CD14-positive monocyte (primary cell): ENCODE measurements at regions not wholly inside any gene's neighbourhood (a gene's known extent, or its start where the extent isn't known, plus 50 kb on each side); places are given as distances from the start of the nearest gene placed in this dataset.

Experiments
- DNase-seq, 3 donors: peaks; one replicate each; pipeline ENCODE4 v3.0.0-alpha.2; 2011 to 2022
- H2AFZ ChIP-seq: 2 replicates; pipeline ENCODE4 v1.6.0; 2012; ENCODE audit warnings: mild to moderate bottlenecking, low read depth, low read length, inconsistent platforms; ENCODE audit not compliant: insufficient read depth, poor library complexity, severe bottlenecking
- H3K27ac ChIP-seq, 2 donors: 1 replicate in 1 of 2; 2 replicates in 1 of 2; pipeline ENCODE4 v1.5.1; 2012 to 2013; ENCODE audit warnings: low read length in 2 of 2, control low read depth in 1 of 2, inconsistent platforms in 1 of 2, low read depth in 1 of 2, mild to moderate bottlenecking in 1 of 2
- H3K27me3 ChIP-seq, 2 donors: one replicate each; pipeline versions ENCODE4 v1.6.0 to v1.6.1; 2011 to 2013; ENCODE audit warnings: low read length in 2 of 2; ENCODE audit not compliant: control insufficient read depth in 2 of 2, insufficient read depth in 2 of 2
- H3K36me3 ChIP-seq, 2 donors: replicated peaks in 1 of 2; 1 replicate in 1 of 2; 2 replicates in 1 of 2; pipeline versions ENCODE4 v1.5.1 to v1.6.1; 2012 to 2013; ENCODE audit warnings: low read length in 2 of 2, control low read depth in 1 of 2, inconsistent platforms in 1 of 2, mild to moderate bottlenecking in 1 of 2; ENCODE audit not compliant: insufficient read depth in 2 of 2, control insufficient read depth in 1 of 2
- H3K4me1 ChIP-seq, 2 donors: 1 replicate in 1 of 2; 2 replicates in 1 of 2; pipeline versions ENCODE4 v1.5.1 to v1.6.1; 2012 to 2013; ENCODE audit warnings: low read length in 2 of 2, control low read depth in 1 of 2, inconsistent platforms in 1 of 2, mild to moderate bottlenecking in 1 of 2, moderate library complexity in 1 of 2; ENCODE audit not compliant: insufficient read depth in 2 of 2, control insufficient read depth in 1 of 2
- H3K4me2 ChIP-seq: replicated peaks from 2 replicates; pipeline ENCODE3; 2012; ENCODE audit warnings: low read length, moderate library complexity, mild to moderate bottlenecking; ENCODE audit not compliant: poor library complexity, severe bottlenecking; ENCODE audit errors: extremely low read depth
- H3K4me3 ChIP-seq, 3 experiments: fragments of 200-600 bp in 1 of 3; sonication (generic) in 1 of 3; replicated peaks in 1 of 3; 1 replicate in 2 of 3; 2 replicates in 1 of 3; pipeline ENCODE4 v1.5.1; 2011 to 2013; ENCODE audit warnings: low read length in 3 of 3, mild to moderate bottlenecking in 3 of 3, control low read depth in 2 of 3, low read depth in 2 of 3, inconsistent platforms in 1 of 3, moderate library complexity in 1 of 3
- H3K79me2 ChIP-seq: 2 replicates; pipeline ENCODE4 v1.6.0; 2012; ENCODE audit warnings: mild to moderate bottlenecking, control low read depth, inconsistent platforms, low read length, moderate library complexity; ENCODE audit not compliant: insufficient read depth
- H3K9ac ChIP-seq: 2 replicates; pipeline ENCODE4 v1.6.0; 2017; ENCODE audit warnings: low read length, mild to moderate bottlenecking; ENCODE audit not compliant: insufficient read depth, poor library complexity, severe bottlenecking
- H3K9me3 ChIP-seq, 2 donors: replicated peaks in 1 of 2; 1 replicate in 1 of 2; 2 replicates in 1 of 2; pipeline versions ENCODE4 v1.5.1 to v1.6.1; 2012 to 2013; ENCODE audit warnings: low read length in 2 of 2, control low read depth in 1 of 2; ENCODE audit not compliant: control insufficient read depth in 1 of 2, insufficient read depth in 1 of 2
- H4K20me1 ChIP-seq: 2 replicates; pipeline ENCODE4 v1.6.0; 2012; ENCODE audit warnings: mild to moderate bottlenecking, low read length, control low read depth, moderate library complexity; ENCODE audit not compliant: insufficient read depth
- H3K27ac Mint-ChIP-seq, 7 donors: one replicate each; pipeline ENCODE4 v1.8.0; 2020; ENCODE audit warnings: mild to moderate bottlenecking in 7 of 7, mixed read lengths in 7 of 7, moderate library complexity in 6 of 7, inconsistent platforms in 2 of 7
- H3K27me3 Mint-ChIP-seq, 3 donors: one replicate each; pipeline ENCODE4 v1.8.0; 2021 to 2022; ENCODE audit warnings: low read depth in 3 of 3, mild to moderate bottlenecking in 3 of 3, mixed read lengths in 3 of 3, moderate library complexity in 3 of 3, inconsistent platforms in 1 of 3
- H3K36me3 Mint-ChIP-seq, 2 donors: one replicate each; pipeline ENCODE4 v1.8.0; 2020; ENCODE audit warnings: mixed read lengths in 2 of 2, inconsistent platforms in 1 of 2, mild to moderate bottlenecking in 1 of 2
- H3K4me1 Mint-ChIP-seq: one replicate; pipeline ENCODE4 v1.8.0; 2020; ENCODE audit warnings: mild to moderate bottlenecking, mixed read lengths
- H3K4me3 Mint-ChIP-seq, 2 donors: one replicate each; pipeline ENCODE4 v1.8.0; 2020; ENCODE audit warnings: mild to moderate bottlenecking in 2 of 2, mixed read lengths in 2 of 2, moderate library complexity in 1 of 2
- H3K9me3 Mint-ChIP-seq, 7 donors: one replicate each; pipeline ENCODE4 v1.8.0; 2020 to 2022; ENCODE audit warnings: mixed read lengths in 7 of 7, mild to moderate bottlenecking in 6 of 7, moderate library complexity in 6 of 7, inconsistent platforms in 2 of 7
- CTCF ChIP-seq: fragments of 200-600 bp; IDR thresholded peaks from one replicate; pipeline ENCODE4 v1.8.0; 2022; ENCODE audit warnings: antibody characterized with exemption, mild to moderate bottlenecking
- WGBS: methylation state at CpG from one replicate; pipeline ENCODE4 v1.1.5; 2013; ENCODE audit warnings: missing lambda C conversion rate; ENCODE audit not compliant: insufficient coverage; 5-methylcytosine and 5-hydroxymethylcytosine counted together
- intact Hi-C, 2 donors: fragments of 100-400 bp; cut with micrococcal nuclease; formaldehyde crosslinking; loops; one replicate each; pipeline versions ENCODE4 v1.15.0 to v1.15.1; 2023

- H3K36me3 Mint-ChIP-seq = no peaks in the 10 kb centered on the region
- Histone ChIP-seq H2AFZ (no peak overlapping the region), H3K27ac (no peak overlapping the region), H3K9me3 (peaks cover 10 to 13% of the 10 kb centered on the region in 2 donors), H3K4me2 (no peak overlapping the region), H4K20me1 (no peaks in the 10 kb centered on the region), H3K9ac (no peak overlapping the region), H3K4me1 (no peaks in the 10 kb centered on the region), H3K36me3 (no peaks in the 10 kb centered on the region), H3K27me3 (no peaks in the 10 kb centered on the region), H3K79me2 (no peaks in the 10 kb centered on the region), H3K4me3 (no peak overlapping the region)
- WGBS = 100% methylated on average over 2 of the region's 4 CpGs
- no peaks in the 10 kb centered on the region for H3K4me1 Mint-ChIP-seq
- no peak overlapping the region for H3K27ac Mint-ChIP-seq
- no peak overlapping the region for H3K4me3 Mint-ChIP-seq
- TF ChIP-seq CTCF = no peak
- peaks cover 2 to 12% (median 5%) of the 10 kb centered on the region in 7 donors for H3K9me3 Mint-ChIP-seq
- H3K27me3 Mint-ChIP-seq = no peaks in the 10 kb centered on the region
- intact Hi-C loops = no loop called here
- no peak for DNase-seq
These were observed 1013.0 kb downstream of the TECRL start for GRCh38 chr4:63396269-63396668.

GRCh38 chr4:63393544-63393943 lies 1015.7 kb downstream of the TECRL start:
- DNase-seq = no peak
- Histone ChIP-seq H3K79me2 (no peaks in the 10 kb centered on the region), H3K27me3 (no peaks in the 10 kb centered on the region), H3K9me3 (peaks cover 10 to 12% of the 10 kb centered on the region in 2 donors), H3K36me3 (no peaks in the 10 kb centered on the region), H4K20me1 (no peaks in the 10 kb centered on the region), H3K4me1 (no peaks in the 10 kb centered on the region), H3K9ac (no peak overlapping the region), H3K4me3 (no peak overlapping the region), H3K4me2 (no peak overlapping the region), H2AFZ (no peak overlapping the region), H3K27ac (no peak overlapping the region)
- no peak overlapping the region for H3K4me3 Mint-ChIP-seq
- intact Hi-C loops = no loop called here
- no peaks in the 10 kb centered on the region for H3K27me3 Mint-ChIP-seq
- no peak overlapping the region for H3K27ac Mint-ChIP-seq
- TF ChIP-seq CTCF = no peak
- no peaks in the 10 kb centered on the region for H3K36me3 Mint-ChIP-seq
- peaks cover 2 to 12% (median 5%) of the 10 kb centered on the region in 7 donors for H3K9me3 Mint-ChIP-seq
- H3K4me1 Mint-ChIP-seq = no peaks in the 10 kb centered on the region
